HG03135 (cell line): ENCODE measurements at regions not wholly inside any gene's neighbourhood (a gene's known extent, or its start where the extent isn't known, plus 50 kb on each side); places are given as distances from the start of the nearest gene placed in this dataset.
"Not testable (repeated sequence)": the region's sequence is repeated elsewhere in the genome, so short reads cannot be mapped to it uniquely, and the experiment has no call there.

Experiments
- ATAC-seq: cut with Tn5 transposase; IDR thresholded peaks from one replicate; pipeline ENCODE4 v1.9.1; 2021; ENCODE audit warnings: mild to moderate bottlenecking, moderate library complexity; ENCODE audit not compliant: unreplicated experiment

GRCh38 chr13:55560331-55560730 lies 1580.4 kb upstream of the PRR20A start:
- no peak for ATAC-seq

- no peak for ATAC-seq
Observed at GRCh38 chr13:55563267-55563666, 1577.5 kb upstream of the PRR20A start.

DNA sequence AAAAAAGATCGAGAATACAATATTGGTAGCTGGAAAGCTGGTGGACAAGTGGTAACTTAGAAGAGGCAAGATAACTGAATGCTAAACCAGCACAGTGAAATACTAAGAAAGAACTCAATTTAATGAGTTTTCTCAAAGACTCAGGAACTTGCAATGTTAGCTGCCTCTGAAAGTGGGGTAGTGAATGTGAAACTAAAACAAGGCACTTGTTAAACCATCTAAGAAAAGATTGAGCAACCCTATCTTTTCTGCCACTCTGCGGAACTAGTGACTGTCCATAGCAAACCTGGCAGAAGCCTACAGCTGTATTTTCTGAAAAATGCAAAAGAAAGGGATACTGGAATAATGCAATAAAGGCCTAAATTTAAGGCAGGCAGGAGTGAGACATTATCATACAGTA lies 1574.4 kb upstream of the PRR20A start:
- ATAC-seq: no peak

- ATAC-seq: no peak
Observed at GRCh38 chr13:55566779-55567178, 1573.9 kb upstream of the PRR20A start.

DNA sequence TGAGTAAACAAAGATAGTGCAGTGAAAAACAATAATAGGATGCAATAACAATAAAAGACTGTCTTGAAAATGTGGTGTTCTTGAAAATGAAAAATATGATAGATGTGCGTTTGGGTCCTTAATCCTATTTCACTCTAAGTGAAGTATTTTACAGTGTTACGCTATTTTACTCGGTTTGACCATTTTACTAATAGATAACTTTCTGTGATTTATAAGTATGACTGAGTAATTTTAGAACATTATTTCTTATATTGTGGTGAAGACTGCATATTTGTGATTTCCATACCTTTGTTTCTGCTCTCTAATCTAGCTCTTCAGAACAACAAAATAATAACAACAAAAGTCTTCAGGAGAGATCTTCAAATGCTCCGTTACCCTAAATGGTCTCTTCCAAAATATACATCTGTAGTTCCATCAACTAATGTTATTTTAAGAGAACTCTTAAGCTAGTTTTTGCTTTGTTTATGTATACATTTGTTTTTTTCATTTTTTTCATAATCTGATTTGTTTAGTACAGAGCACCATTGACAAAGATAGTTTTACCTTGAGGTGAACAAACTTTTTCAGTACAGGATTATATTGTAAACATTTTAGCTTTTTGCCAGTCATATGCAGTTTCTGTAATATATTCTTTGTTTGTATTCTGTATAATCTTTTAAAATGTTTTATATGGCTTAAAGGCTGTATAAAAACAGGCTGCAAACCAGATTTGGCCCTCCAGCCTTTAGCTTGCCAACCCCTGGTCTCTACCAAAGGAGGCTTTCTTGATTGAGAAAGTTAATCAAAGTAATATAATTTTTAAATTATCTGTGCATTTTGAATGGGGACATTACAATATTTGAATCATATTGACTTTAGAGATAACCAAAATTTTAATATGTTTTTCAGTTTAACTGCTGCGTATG lies 1572.7 kb upstream of the PRR20A start:
- ATAC-seq: no peak

DNA sequence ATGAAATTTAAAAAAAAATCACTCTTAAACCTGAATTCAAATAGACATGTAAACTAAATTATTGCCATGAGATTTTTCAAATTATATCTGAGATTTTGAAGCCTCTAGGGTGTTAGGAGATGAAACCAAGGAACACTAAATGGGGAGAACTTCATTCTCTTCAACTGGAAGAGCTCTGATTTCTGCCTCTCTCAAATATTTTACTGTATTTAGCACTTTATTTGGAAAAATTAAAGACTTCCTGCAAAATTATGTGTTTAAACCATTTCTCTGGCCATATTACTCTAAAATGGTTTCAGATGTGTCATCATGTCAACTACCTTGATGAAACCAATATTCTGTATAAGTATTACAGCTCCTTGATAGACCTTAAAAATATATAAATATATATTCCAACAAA lies 1571.6 kb upstream of the PRR20A start:
- ATAC-seq: no peak

GRCh38 chr13:55569514-55569913 lies 1571.2 kb upstream of the PRR20A start:
- ATAC-seq: no peak

DNA sequence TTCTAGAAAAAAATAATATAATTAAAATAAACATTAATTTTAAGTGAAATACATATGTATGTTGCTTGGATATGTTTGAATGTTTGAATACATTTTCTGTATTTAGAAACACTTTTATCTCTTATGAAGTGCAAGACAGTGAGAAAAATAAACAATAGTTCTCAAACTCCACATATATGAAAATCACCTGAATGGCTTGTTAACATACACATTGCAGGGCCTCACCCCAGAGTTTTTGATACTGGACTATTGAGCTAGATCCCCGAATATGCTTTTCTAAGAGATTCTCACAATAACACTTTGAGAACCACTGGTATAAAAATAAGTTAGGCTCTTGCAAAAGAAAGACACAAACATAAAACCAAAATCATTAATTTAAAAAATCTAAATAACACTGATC lies 1570.3 kb upstream of the PRR20A start:
- ATAC-seq: no peak

DNA sequence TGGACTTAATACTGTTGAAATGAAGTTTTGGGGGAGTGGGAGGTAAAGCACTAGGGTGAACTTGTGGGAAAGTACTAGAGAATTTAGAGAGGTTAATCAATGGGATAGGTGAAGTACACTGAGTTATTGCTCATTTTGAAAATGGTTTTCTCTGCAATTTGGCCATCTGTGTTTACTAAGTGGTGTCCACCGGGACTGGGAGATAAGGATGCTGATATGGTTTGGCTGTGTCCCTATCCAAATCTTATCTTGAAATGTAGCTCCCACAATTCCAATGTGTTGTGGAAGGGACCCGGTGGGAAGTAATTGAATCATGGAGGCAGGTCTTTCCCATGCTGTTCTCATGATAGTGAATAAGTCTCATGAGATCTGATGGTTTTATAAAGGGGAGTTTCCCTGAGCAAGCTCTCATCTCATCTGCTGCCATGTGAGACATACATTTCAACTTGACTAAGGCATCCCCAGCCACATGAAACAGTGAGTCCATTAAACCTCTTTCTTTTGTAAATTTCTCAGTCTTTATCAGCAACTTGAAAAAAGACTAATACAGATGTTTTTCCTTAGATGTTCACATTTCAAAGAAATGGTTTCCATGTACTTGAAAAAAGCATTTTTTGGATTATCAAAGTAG lies 1569.4 kb upstream of the PRR20A start:
- ATAC-seq: no peak

- no peak for ATAC-seq
Observed at GRCh38 chr13:55572408-55572807, 1568.3 kb upstream of the PRR20A start.

DNA sequence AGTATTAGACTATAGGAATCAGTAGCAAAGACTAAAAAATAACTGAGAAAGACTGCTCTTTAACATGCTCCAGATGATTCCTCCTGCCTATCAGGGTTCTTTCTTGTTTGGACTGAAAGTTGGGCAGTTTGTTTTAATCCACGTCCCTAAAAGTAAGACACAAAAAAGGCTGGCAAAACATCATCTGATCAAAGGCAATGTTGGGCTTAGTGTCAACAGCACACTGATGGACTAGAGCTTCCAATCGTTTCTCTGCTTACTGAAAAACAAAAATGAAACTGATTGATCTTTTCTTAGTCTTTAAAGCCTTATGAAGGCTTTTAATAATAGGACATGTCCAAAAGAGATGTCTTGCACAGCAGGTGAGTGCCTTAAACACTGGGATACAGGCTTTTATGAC lies 1567.9 kb upstream of the PRR20A start:
- no peak for ATAC-seq

DNA sequence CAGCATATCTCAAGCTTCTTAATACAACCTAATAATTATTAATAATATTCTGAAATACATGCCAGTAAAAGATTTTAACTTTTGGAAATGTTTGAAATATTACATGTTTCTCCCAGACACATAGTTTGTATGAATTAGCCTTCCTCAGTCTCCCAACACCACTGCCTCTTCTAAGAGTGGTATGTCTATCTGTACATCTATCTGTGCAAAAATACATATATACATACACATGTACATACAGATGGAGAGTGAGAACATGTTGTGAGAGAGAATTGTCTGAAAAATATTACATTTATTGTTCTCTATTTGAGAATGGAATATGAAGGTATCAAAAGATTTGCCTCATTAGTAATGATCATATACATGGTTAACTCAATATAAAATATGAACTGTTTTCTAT lies 1567.2 kb upstream of the PRR20A start:
- ATAC-seq: no peak

DNA sequence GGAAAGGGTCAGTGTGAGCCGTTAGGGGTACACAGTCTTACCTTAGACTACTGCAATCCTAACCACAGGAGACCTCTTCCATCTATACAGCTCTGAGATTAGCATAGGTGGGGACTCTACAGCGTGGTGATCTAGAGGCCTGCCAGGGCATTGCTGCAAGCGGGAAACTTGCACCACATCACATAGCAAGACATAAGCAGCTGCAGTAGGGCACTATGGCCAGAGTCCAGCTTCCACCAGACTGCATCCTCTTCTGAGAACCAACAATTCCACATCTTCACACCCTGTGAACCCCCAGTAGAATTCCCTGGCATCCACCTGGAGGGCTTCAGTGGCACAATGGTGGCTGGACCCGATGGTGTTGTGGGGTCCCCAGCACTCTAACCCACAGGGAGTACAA lies 1564.3 kb upstream of the PRR20A start:
- ATAC-seq: no peak

- ATAC-seq: no peak
Observed at GRCh38 chr13:55577082-55577846, 1563.5 kb upstream of the PRR20A start.

DNA sequence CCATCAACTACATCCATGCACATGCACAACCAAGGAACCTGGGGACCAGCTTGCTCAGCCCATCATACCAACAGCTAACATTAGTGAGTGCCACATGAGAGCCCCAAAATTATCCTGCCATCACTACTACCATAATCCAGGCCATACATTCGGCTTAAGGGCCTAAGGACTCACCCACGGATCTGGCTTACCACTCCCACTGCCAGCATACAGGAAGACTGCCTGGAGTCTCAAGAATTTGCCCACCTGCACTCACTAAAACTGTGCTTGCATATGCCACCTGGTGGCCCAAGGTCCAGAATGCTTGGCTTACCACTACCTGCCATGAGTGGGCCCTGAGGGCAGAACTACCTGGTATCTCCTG lies 1562.9 kb upstream of the PRR20A start:
- ATAC-seq: no peak

DNA sequence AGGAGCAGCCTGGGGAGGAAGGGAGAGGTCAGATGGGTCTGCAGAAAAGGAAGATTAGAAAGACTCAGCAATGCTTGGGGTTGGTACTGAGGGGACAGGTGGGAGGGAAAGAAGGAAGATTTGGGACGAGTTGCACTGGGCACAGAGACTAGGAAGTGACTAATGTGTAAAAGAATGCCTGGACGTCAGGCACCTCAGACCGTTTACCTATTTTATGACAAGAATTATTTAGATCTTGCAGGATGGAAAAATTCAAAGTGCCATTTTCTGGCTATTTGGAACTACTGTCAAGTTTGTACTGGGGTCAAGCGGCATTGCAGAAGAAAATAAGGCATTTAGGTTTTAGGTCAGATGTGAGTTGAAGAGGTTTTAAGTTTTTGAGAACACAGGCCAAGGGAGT lies 1558.4 kb upstream of the PRR20A start:
- not testable (repeated sequence) for ATAC-seq

DNA sequence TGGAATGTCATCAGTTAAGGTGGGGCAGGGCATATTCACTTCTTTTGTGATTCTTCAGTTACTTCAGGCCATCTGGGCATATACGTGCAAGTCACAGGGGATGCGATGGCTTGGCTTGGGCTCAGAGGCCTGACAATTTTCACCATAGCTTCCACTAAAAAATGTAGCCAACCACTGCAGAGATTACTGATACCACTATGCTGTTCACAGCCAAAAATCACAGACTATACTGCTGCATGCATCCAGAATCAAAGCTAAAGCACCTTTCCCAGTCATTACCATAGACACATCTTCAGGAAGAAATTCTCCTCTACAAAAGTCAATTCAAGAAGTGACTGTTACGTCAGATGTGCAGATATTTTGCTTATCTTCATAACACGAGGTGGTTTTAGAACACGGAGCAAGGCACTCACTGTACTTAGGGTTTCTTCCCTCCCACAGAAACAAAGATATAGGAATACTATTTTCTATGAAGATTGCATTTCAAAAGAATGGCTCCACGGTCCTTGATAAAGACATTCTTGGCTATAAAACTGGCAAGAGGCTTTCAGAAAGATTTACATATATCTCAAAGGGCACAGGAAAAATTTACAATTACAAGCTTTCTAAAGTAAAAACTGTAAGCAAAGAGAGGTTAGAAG lies 1556.6 kb upstream of the PRR20A start:
- ATAC-seq: no peak

GRCh38 chr13:55602784-55603183 lies 1537.9 kb upstream of the PRR20A start:
- no peak for ATAC-seq

DNA sequence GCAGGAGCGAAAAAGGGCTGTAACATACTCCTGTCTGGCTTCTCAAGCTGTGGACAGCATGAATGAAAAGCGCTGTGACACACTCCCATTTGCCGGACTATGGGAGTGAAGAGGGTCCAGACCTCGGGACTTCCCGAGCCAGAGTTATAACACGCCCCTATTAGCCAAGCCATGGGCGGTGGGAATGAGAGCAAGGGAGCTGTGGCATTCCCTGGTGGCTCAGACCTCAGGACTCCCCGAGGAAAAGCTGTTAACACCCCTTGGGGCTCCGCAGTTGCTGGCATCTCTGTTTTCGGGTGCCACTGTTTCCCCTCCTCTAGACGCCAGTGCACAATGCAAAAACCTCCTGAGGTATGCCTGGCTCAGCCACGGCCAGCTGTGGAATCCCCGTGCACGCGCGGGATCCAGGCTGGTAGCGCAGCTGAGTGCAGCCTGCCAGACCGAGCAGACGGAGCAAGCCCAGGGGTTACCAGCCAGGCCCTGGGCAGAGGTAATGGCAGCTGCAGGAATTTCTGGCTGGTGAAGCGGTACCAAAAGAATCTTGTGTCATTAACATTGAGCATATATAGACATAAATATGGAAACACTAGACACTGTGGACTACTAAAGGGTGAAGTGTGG lies 1534.6 kb upstream of the PRR20A start:
- ATAC-seq: no peak

- ATAC-seq: no peak
Observed at GRCh38 chr13:55613429-55614187, 1527.1 kb upstream of the PRR20A start.
